ENCODE measurements at regions not wholly inside any gene's neighbourhood (a gene's known extent, or its start where the extent isn't known, plus 50 kb on each side); places are given as distances from the start of the nearest gene placed in this dataset.
A peak's percentile ranks its signal among the peaks of the same experiment; 100 is the strongest.

- Histone ChIP-seq H2AFZ (ENCODE audit: low read length) (peak overlapping the region; percentile 49), H3K9me3 (ENCODE audit: low read depth, low read length) (no peaks in the 10 kb centered on the region), H3K4me1 (ENCODE audit: insufficient read depth, low read length) (peaks cover 64% of the 10 kb centered on the region), H4K20me1 (ENCODE audit: insufficient read depth, low read length) (peaks cover 13% of the 10 kb centered on the region), H3K27me3 (ENCODE audit: insufficient read depth, low read length) (no peaks in the 10 kb centered on the region), H3K79me2 (ENCODE audit: insufficient read depth, low read length) (peaks cover 33% of the 10 kb centered on the region), H3K4me3 (ENCODE audit: insufficient read depth, low read length) (peak overlapping the region; percentile 75), H3K27ac (ENCODE audit: low read depth, low read length) (peak overlapping the region; percentile 96), H3K4me2 (ENCODE audit: insufficient read depth, low read length) (peak overlapping the region; percentile 99), H3K36me3 (ENCODE audit: insufficient read depth, low read length) (peaks cover 2% of the 10 kb centered on the region)
- no peak for TF ChIP-seq CTCF (IDR thresholded peaks at IDR 0.05; ENCODE audit: extremely low read depth, low read depth, low read length)
- no peak for DNase-seq (ENCODE audit: insufficient read length, low spot score, missing footprints)
These were observed 63.9 kb upstream of the PTGR2 start for GRCh38 chr14:73787486-73788316.

- peaks cover 64% of the 10 kb centered on the region for H3K4me1 ChIP-seq (ENCODE audit: insufficient read depth, low read length)
- peak overlapping the region; percentile 75 for H3K4me3 ChIP-seq (ENCODE audit: insufficient read depth, low read length)
- no peaks in the 10 kb centered on the region for H3K9me3 ChIP-seq (ENCODE audit: low read depth, low read length)
- peaks cover 6% of the 10 kb centered on the region for H3K36me3 ChIP-seq (ENCODE audit: insufficient read depth, low read length)
- DNase-seq (ENCODE audit: insufficient read length, low spot score, missing footprints) = no peak
- no peak overlapping the region for H2AFZ ChIP-seq (ENCODE audit: low read length)
- H4K20me1 ChIP-seq (ENCODE audit: insufficient read depth, low read length) = peaks cover 17% of the 10 kb centered on the region
- H3K79me2 ChIP-seq (ENCODE audit: insufficient read depth, low read length) = peaks cover 41% of the 10 kb centered on the region
- H3K27me3 ChIP-seq (ENCODE audit: insufficient read depth, low read length) = no peaks in the 10 kb centered on the region
- TF ChIP-seq CTCF (IDR thresholded peaks at IDR 0.05; ENCODE audit: extremely low read depth, low read depth, low read length) = no peak
- H3K4me2 ChIP-seq (ENCODE audit: insufficient read depth, low read length) = peak overlapping the region; percentile 99
- H3K27ac ChIP-seq (ENCODE audit: low read depth, low read length) = peak overlapping the region; percentile 96
These were observed 64.8 kb upstream of the PTGR2 start for GRCh38 chr14:73786636-73787485.

GRCh38 chr14:73785834-73786635, 65.6 kb upstream of the PTGR2 start:
- no peak overlapping the region for H2AFZ ChIP-seq (ENCODE audit: low read length)
- DNase-seq (ENCODE audit: insufficient read length, low spot score, missing footprints) = peak; percentile 89
- no peaks in the 10 kb centered on the region for H3K27me3 ChIP-seq (ENCODE audit: insufficient read depth, low read length)
- H3K4me3 ChIP-seq (ENCODE audit: insufficient read depth, low read length) = peak overlapping the region; percentile 75
- no peaks in the 10 kb centered on the region for H3K9me3 ChIP-seq (ENCODE audit: low read depth, low read length)
- TF ChIP-seq CTCF (IDR thresholded peaks at IDR 0.05; ENCODE audit: extremely low read depth, low read depth, low read length) = peak; percentile 7
- peaks cover 17% of the 10 kb centered on the region for H4K20me1 ChIP-seq (ENCODE audit: insufficient read depth, low read length)
- H3K79me2 ChIP-seq (ENCODE audit: insufficient read depth, low read length) = peaks cover 49% of the 10 kb centered on the region
- peaks cover 64% of the 10 kb centered on the region for H3K4me1 ChIP-seq (ENCODE audit: insufficient read depth, low read length)
- H3K27ac ChIP-seq (ENCODE audit: low read depth, low read length) = peak overlapping the region; percentile 96
- H3K36me3 ChIP-seq (ENCODE audit: insufficient read depth, low read length) = peaks cover 6% of the 10 kb centered on the region
- H3K4me2 ChIP-seq (ENCODE audit: insufficient read depth, low read length) = peak overlapping the region; percentile 99
